GM21737 (cell line): ENCODE measurements at regions not wholly inside any gene's neighbourhood (a gene's known extent, or its start where the extent isn't known, plus 50 kb on each side); places are given as distances from the start of the nearest gene placed in this dataset.
A peak's percentile ranks its signal among the peaks of the same experiment; 100 is the strongest.
"Not testable (repeated sequence)": the region's sequence is repeated elsewhere in the genome, so short reads cannot be mapped to it uniquely, and the experiment has no call there.

Source experiments
- ATAC-seq: cut with Tn5 transposase; IDR thresholded peaks from one replicate; pipeline ENCODE4 v1.9.1; 2021; ENCODE audit warnings: mild to moderate bottlenecking, moderate library complexity; ENCODE audit not compliant: unreplicated experiment

DNA sequence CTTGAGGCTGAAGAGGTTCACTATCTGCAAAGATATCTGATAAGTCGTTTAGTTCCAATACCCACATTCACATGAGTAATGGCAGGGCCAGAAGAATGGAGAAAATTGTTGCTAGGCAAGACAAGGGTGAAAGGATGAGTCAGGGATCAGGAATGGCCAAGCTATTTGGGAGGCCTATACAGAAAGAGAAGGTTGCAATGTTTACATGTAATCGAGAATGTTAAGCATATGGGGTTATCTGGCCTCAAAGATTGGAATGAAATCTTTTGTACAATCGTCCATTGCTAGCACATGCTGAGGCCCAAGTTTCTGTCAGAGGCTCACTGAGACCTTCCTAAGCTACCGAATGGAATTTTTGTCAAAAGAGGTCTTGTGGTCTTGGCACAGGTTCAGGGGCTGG is 299.9 kb upstream of the PLD5 start:
- ATAC-seq, result no peak

DNA sequence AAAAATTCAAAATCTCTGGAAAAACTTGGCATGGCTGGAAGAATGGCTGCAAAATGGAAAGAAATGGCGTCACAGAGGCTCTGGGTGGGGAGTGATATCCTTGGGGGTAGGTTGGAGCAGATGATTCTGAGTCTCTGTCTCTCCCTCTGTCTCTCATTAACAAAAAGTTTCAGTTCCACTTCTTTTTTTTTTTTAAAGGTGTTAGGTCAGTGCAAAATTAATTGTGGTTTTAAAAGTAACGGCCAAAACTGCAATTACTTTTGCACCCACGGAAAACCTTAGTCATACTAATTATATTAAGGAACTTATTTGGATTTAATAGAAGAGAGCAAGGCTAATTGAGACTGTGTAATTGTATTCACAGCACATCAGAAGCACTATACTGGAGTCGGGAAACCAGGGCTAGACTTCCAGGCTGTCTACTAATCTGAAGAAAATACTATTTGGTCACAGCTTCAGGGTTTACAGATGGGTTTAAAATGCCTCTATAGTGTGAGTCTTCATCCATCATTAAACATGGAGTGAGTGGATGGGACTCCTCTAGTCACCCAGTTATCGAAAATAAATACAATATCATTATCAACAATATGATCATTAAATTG is 289.1 kb upstream of the PLD5 start:
- peak; percentile 96 for ATAC-seq

DNA sequence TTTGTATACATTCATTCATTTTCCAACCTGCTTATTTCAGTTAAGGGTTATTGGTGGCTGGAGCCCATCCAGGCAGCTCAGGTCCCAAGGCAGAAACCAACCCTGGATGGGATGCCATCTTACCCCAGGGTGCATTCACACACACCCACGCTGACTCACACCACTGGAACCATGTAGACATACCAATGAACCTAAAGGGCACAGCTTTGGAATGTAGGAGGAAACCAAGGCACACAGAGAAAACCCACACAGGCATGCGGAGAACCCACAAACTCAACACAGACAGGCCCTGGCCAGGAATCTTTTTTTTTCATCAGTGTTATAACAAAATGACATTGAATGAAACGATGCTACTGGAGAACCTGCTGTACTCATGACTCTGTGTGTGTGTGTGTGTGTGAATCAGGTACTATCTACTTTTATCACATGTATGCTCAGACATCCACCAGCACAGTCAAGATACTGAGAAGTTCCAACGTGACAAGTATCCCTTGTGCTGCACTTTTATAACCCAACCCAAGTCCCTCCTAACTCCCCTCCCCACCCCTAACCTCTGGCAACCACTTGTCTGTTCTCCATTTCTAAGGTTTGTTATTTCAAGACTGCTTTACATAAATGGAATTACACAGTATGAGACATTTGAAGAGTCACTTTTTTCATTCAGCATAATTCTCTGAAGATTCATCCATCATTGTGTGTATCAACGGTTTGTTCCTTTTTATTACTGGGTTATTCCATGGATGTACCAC is 286.8 kb upstream of the PLD5 start:
- ATAC-seq, result no peak

DNA sequence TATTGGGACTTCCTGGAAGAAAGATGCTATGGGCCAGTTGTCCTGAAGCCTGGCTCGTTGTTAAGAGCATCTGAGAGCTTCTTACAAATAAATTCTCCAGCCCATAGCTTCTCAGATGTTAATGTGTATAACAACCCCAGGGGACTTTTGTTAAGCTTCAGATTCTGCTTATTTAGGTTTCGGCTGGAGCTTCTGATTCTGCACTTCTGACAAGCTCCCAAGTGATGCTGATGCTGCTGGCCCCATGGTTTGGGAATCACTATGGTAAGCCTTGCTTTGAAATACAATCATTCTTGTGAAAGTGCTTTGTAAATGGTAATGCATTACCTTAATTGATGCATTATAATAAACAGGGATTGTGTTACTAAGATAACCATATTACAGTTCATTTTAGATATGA is 281.8 kb upstream of the PLD5 start:
- no peak for ATAC-seq

DNA sequence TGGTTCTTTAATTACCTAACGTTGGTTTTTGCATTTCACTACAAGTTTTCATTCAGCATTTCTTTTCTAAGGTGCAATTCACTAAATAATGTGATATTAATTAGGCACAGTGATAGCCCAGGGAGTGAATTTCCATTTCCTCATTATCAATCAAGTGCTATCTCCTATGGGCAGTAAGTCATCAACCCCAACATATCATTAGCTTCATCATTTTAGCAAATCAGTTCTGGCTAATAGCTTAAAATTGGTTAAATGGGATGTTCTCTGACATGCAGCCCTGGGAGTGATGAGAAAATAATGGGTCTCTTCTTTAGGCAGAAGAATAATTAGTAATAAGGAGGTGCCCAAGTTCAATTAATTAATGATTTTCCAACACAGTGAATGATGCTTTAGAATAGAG is 280.9 kb upstream of the PLD5 start:
- ATAC-seq, result not testable (repeated sequence)

DNA sequence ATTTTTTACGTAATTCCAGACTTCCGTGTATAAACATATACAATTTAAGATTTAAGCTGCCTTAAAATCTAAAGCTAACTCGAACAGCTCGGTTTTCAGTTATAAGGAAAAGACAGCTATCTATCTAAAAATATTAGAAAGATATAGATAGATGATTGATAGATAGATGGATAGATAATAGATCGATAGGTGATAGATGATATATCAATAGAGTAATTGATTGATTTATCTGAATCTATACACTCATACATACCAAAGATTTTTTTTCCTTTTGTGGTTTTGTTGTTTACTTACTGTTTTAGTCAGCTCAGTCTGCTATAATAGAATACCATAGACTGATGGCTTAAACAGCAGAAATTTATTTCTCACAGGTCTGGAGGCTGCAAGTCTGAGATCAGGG is 278.5 kb upstream of the PLD5 start:
- no peak for ATAC-seq

DNA sequence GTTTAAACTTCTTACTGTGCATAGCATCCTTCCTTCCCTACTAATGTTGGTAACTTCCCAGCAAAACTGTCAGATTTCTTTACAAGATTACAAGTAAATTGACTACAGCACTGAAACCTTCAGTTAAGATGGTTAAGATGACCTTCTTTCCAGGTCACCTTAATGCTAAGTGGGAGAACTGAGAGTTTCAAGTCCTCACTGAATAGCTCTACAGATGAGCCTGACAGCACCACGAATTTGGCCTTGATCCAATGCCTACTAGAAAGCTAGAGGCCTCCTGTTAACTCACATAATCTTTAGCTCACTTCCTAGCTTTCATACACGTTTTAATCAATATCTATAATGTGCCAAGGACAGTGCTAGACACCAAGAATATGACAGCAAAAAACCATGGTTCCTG is 276.0 kb upstream of the PLD5 start:
- no peak for ATAC-seq

DNA sequence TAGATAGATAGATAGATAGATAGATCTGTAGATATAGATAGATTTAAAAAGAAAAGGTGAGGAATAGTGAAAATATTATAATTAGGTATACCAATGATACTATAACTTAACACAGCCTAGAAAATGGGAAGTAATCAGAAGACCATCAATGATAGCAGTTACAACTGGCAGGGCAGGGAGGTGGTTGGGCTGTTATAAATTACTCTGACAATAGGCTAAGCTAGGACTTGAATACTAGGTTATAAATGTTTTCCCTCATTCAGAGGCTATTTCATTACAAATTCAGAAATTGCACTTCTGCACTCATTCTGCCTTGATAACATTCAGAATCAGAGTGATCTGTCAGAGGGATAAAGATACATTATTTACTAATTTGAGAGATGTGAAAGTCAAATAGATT is 273.4 kb upstream of the PLD5 start:
- ATAC-seq, result no peak

DNA sequence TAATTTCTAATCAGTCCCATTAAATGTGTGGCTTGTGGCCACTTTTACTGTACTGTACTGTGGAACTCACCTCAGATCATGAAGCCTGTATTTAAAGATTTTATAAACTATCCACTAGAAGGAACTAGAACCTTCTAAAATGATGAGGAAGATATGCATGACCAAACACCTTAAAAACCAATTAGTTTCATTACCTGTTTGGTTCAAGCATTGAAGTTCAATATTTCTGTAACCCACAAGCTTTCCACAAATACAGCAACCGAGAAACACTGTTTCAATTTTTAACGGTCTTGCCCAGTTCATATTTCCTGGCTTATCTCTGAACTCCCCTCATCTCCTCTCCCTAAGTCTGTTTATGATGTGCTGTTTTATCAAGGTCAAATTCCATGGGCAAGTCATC is 264.3 kb upstream of the PLD5 start:
- peak; percentile 68 for ATAC-seq

DNA sequence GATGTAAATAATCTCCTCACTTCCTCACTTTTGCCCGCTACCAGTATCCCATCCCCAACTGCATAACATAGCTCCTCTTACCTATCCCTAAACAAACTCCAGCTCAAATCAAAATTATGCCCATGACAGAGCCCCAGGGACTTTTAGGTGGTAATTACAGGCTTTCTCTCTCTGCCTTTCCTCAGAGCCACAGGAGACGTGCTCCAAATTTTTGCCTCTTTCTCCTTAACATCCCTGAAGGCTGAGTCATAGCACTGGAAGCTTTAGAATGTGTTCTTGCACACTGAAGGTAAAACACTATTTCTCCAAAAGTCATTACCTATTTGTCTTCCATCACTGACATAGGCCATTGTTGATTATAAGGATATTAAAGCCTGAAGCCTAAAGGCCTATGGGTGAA is 263.5 kb upstream of the PLD5 start:
- no peak for ATAC-seq

DNA sequence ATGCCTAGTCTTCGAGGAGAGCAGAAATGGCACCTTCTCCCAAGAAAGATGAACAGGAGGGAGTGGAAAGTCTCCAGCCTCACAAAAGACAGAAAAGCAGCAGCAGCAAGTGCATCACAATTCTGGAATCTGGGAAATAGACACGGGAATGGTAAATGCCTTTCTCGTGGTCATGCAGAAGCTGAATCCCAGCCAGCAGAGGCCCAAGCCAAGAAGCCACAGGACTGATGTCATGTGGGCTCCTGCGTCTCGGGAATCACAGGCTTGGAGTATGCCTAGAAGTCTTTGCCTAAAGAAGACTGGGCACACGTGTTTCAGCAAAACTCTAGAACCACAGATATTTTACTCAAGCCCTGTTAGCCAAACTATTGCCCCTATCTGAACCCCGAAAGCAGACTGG is 260.3 kb upstream of the PLD5 start:
- ATAC-seq, result no peak

DNA sequence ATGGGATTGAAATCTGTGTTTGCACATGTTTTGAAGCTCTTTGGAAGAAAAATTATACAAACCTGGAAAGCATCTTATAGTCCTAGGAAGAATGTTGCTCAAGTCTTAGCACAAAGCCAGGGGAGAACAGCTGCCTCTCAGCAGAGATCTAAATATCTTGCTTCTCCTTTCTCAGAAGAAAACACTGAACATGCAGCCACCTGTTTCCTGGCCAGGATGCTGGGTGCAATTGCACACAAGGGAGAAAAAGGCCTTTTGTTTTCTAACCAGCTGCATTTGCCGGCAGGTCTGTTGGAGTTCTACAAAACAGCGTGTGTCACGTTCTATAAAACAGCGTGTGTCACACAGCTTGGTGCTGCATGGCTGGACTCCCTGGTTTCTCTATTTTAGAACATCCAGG is 259.6 kb upstream of the PLD5 start:
- ATAC-seq, result peak; percentile 78

DNA sequence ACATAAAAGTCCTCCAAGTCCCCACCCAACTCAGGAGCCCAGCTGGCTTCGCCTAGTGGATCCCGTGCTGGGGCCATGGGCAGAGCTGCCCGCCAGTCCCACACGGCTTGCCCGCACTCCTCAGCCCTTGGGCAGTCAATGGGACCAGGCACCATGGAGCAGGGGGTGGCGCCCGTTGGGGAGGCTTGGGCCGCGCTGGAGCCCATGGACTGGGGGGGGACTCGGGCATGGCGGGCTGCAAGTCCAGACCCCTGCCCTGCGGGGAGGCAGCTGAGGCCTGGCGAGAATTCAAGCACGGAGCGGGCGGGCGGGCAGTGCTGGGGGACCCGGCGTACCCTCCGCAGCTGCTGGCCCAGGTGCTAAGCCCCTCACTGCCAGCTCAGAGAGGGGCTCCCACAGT is 249.8 kb upstream of the PLD5 start:
- no peak for ATAC-seq

DNA sequence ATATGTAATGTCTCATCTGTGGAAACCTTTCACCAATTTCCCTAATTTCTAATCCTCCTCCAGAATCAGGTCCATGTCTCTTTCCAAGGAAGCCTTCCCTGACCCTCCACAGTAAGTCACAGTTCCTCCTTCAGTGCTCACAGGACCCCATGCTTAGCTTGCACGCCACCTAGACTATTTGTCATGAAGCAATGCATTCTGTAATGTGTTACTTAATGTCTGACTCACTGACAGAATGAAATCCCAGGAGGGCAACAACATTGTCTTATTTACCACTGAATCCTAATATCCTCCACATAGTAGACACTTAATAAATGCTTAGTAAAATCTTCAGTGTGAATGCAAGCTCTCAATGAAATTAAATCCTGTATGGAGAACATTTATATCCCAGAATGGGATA is 245.9 kb upstream of the PLD5 start:
- no peak for ATAC-seq

DNA sequence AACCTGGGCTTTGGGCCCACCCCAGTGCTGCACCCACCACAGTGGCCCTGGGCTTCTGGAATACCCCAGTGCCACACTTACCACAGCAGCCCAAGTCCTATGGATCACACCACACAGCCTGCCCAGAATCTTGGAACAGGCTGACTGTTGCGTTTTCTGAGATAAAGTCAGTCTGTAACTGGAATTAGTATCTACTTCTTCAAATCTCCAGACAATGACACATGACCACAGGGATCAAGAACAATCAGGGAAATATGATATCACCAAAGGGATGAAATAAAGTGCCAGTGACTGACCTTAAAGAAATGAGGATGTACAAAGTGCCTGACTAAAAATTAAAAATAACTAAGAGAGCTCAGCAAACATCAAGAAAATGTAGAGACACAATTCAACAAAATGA is 239.7 kb upstream of the PLD5 start:
- ATAC-seq, result no peak

DNA sequence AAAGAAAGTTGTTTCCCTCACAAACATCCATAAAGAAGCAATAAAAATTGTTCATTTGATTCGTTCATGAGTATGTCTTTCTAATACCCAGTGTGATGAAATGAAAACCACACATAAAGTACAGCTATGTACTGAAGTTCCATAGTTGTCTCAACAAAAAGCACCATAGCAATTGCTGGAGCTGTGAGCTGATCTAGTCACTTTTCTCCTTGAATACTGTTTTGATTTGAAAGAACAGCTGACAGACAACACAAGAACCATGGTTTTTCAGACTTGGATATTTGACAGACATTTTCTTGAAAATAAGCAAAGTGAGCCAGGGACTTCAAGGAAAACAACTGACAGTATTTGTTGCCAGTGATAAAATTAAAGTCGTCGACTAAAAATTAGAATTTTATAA is 237.1 kb upstream of the PLD5 start:
- no peak for ATAC-seq

DNA sequence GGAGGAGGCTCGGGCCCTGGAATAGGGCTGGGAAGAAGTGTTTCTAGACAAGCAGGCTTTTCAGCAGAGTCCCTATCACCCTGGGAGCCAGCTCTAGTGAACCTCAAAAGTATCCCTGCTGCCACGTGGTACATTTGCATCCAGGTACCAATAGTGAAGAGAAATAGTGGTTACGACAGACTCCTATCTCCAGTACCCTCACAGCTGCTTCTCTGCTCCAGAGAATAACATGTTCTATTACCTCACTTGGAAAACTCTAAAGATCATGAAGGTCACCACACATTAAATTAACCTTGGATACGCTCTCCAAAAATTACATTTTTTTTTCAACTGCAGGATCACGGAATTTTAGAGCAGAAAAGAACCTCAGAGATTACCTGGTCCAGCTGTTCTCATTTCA is 230.4 kb upstream of the PLD5 start:
- no peak for ATAC-seq

DNA sequence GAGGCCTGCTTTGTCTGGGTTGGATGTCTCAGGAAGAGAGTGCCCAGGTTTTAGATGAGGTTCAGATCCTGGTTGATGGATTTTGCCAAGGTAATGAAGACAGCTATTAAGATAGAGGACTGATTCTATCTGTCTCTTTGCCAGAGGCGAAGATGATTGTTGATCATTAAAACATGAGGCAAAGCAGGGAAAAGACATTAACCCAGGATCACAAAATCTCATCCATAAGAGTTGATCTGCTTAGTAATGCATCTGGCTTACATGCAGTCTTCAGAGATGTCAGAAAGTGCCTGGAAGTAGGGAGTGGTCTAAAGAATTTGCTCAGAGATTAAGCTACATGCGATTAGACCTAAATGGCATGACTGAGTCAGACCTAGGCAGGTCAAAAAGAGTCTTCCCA is 229.6 kb upstream of the PLD5 start:
- no peak for ATAC-seq

DNA sequence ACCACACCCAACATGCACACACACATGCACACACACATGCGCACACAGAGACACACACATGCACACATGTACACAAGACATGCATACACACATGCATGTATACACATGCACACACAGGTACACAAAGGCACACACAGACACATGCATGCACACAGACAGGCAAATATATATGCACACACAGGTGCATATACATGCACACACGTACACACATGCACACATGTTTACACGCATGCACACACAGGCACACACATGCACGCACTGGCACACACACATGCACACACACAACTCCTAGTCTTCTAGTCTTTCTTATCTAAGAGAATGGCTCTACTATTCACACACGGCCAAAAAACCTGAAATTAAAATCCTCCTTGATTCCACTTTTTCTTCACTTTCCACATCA is 222.7 kb upstream of the PLD5 start:
- no peak for ATAC-seq

DNA sequence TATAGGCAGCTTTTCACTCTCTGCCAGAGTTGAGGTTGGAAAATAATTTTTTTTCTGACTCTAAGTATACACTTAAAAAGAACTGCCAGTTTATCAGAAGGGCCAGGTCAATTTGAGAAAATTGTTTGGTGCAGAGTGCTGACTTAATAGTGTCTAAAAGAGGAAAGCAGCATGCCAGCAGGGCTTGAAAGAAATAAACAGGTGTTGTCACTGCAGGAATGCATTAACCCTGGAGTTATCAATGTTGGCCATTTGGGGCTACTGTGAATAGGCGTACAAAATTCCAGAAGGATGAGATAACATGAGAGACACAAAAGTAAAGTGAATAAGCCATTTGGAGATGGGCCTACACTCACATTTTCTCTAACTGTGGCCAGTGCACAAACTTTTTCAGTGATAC is 220.6 kb upstream of the PLD5 start:
- no peak for ATAC-seq

DNA sequence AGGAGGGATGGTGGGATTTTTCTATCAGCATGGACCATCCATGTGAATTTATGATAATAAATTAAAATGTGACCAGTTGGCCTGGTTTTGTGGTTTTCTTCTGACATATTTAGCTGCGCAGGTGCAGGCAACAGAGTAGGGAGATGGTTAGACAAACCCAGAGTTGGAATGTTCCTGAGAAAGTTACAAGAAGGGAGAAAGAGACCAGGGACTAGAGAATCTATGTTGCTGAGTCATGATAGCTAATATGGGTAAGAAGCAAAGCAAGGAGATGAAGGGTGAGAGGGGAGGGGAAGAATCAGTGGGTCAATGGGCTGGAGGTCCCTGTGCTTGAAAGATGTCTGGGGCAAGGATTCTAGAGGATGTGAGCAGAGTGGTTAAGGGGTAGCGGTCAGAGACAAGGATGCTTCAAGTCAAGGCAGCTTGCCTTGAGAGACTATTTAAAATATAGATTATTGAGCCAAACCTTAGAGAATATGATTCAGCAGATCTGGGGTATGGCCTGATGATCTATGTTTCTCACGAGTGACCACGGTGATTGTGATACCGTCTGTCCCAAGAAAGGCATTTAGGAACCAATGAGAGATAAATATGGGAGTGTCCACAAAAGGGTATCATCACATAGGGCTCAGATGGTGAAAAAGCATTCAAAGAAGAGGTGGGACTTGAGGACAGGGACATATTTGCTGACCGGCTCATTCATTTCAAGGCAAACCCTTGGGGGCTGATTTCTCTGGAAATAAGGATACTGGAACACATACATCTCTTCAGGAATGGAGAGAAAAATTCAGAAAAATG is 219.7 kb upstream of the PLD5 start:
- no peak for ATAC-seq
